A549 (cell line): ENCODE measurements at regions not wholly inside any gene's neighbourhood (a gene's known extent, or its start where the extent isn't known, plus 50 kb on each side); places are given as distances from the start of the nearest gene placed in this dataset.

Source experiments
- CTCF ChIP-seq: fragments of >200 bp; sonication (Bioruptor Twin); formaldehyde crosslinking; IDR thresholded peaks from 3 replicates; pipeline ENCODE4 v1.5.1; 2016
- MAFK ChIP-seq: fragments of 450-650 bp; IDR thresholded peaks from 2 replicates; pipeline ENCODE4 v1.6.1; 2014; ENCODE audit not compliant: partially characterized antibody
- MAX ChIP-seq: IDR thresholded peaks from 2 replicates; pipeline ENCODE4 v1.6.1; 2012
- POLR2A ChIP-seq: IDR thresholded peaks from 2 replicates; pipeline ENCODE4 v1.6.1; 2012; ENCODE audit warnings: mild to moderate bottlenecking, low read length
- ZC3H11A ChIP-seq: fragments of 450-650 bp; IDR thresholded peaks from 2 replicates; pipeline ENCODE4 v1.6.1; 2014; ENCODE audit warnings: antibody characterized with exemption, mild to moderate bottlenecking

GRCh38 chr12:127108360-127109215 is 1158.4 kb upstream of the TMEM132C start:
- TF ChIP-seq ZC3H11A = no peak
- TF ChIP-seq CTCF = peak; percentile 71
- TF ChIP-seq POLR2A = no peak
- no peak for TF ChIP-seq MAX
- no peak for TF ChIP-seq MAFK
